ENCODE measurements at regions not wholly inside any gene's neighbourhood (a gene's known extent, or its start where the extent isn't known, plus 50 kb on each side); places are given as distances from the start of the nearest gene placed in this dataset.

DNA sequence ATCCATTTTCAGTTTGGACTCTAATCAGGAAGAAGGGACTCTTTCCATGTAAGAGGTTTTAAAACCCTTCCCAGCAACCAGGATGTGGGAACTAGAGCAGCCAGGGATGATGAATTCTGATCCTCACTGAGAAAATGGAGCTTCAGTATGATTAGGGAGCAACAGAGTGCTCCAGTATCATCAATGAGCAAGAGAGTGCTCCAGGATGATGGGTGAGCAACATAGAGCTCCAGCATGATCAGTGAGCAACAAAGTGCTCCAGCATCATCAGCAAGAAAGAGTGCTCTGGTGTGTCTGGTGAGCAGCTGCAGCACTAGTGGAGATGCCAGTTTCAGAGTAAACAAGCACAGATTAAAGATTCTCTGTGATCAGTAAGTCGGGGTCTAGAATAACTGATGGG is 106.4 kb upstream of the LPP start:
- no peaks in the 10 kb centered on the region for H3K36me3 ChIP-seq (ENCODE audit: control insufficient read depth, insufficient read depth, low read length)
- no peak overlapping the region for H3K27ac ChIP-seq (ENCODE audit: low read length)
- H3K9me3 ChIP-seq (ENCODE audit: control insufficient read depth, low read depth, low read length), result no peaks in the 10 kb centered on the region
- no peaks in the 10 kb centered on the region for H3K27me3 ChIP-seq (ENCODE audit: control insufficient read depth, insufficient read depth, low read length)
- no CpG with 5 or more reads among the region's 1 CpG for WGBS (ENCODE audit: insufficient coverage, low lambda C conversion rate)
- DNase-seq, result no peak
- H3K4me1 ChIP-seq (ENCODE audit: control insufficient read depth, insufficient read depth, low read length), result peaks cover 13% of the 10 kb centered on the region
- no peak overlapping the region for H3K4me3 ChIP-seq (ENCODE audit: low read length)

DNA sequence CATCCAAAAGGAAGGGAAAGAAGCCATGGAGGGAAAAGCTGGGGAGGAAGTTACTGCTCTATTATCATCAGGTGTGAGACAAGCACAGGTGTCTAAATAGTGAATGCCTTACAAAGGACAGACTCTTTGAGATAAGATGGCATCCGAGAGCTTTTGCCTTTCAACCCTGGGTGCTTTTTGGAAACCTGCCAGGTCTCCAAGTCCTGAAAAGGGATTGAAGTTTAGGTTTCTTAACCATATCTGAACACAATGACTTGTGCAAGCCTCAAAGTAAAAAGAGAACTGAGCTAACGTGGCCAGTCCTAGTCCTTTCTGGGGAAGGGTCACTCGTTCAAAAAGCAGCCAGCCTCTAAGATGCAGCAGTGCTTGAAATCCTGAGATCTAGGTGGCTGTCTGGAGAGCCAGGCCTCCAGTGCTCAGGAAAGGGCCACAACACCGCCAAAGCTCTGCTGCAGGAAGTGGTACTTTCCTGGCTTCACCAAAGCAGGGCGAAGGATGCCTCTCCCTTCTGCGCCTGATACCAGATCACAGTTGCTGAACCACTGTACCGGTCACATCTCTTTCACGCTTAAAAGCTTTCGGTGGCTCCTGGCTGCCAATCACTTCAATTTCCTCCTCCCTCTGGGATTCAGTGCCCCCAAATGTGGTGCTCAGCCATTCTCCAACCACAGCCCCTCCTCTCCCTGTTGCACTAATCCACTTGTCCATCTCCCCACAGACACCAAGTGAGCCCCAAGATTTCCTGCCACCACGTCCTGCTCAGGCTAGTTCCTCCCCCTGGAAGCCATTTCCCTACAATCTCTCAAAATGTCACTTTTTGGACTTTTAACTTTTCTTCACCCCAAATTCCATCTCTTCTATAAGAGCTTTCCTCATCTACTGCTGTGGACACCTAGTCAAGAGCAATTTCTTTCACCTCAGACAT is 104.1 kb upstream of the LPP start:
- no peaks in the 10 kb centered on the region for H3K9me3 ChIP-seq (ENCODE audit: control insufficient read depth, low read depth, low read length)
- no peak overlapping the region for H3K4me3 ChIP-seq (ENCODE audit: low read length)
- peaks cover 22% of the 10 kb centered on the region for H3K4me1 ChIP-seq (ENCODE audit: control insufficient read depth, insufficient read depth, low read length)
- H3K36me3 ChIP-seq (ENCODE audit: control insufficient read depth, insufficient read depth, low read length), result no peaks in the 10 kb centered on the region
- H3K27ac ChIP-seq (ENCODE audit: low read length), result no peak overlapping the region
- no peaks in the 10 kb centered on the region for H3K27me3 ChIP-seq (ENCODE audit: control insufficient read depth, insufficient read depth, low read length)
- DNase-seq, result peak in 1 of 2 donors; percentile 50
- WGBS (ENCODE audit: insufficient coverage, low lambda C conversion rate), result 78% methylated on average over 1 of the region's 10 CpGs

DNA sequence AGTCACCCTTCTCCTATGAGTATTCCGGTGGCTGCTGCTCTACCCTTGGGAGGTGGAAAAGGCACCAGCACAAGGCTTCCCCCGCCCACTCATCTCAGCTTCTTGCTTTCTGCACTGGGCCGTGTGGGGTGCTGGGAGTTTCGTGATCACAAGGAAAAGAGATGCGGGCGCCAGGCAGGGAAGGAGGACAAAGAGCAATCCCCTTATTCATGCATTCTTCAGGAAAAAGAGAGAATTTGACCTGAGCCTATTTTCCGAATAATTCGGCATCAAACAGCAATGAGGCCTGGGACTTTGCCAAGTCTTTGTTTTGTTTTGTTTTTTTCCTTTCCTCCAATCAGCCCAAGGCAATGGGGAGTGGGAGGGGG is 102.2 kb upstream of the LPP start:
- H3K4me3 ChIP-seq (ENCODE audit: low read length), result no peak overlapping the region
- no peaks in the 10 kb centered on the region for H3K36me3 ChIP-seq (ENCODE audit: control insufficient read depth, insufficient read depth, low read length)
- H3K27ac ChIP-seq (ENCODE audit: low read length), result peak overlapping the region; percentile 9
- H3K9me3 ChIP-seq (ENCODE audit: control insufficient read depth, low read depth, low read length), result no peaks in the 10 kb centered on the region
- no peaks in the 10 kb centered on the region for H3K27me3 ChIP-seq (ENCODE audit: control insufficient read depth, insufficient read depth, low read length)
- no peak for DNase-seq
- WGBS (ENCODE audit: insufficient coverage, low lambda C conversion rate), result 90% methylated on average over 5 of the region's 8 CpGs
- peaks cover 18% of the 10 kb centered on the region for H3K4me1 ChIP-seq (ENCODE audit: control insufficient read depth, insufficient read depth, low read length)

DNA sequence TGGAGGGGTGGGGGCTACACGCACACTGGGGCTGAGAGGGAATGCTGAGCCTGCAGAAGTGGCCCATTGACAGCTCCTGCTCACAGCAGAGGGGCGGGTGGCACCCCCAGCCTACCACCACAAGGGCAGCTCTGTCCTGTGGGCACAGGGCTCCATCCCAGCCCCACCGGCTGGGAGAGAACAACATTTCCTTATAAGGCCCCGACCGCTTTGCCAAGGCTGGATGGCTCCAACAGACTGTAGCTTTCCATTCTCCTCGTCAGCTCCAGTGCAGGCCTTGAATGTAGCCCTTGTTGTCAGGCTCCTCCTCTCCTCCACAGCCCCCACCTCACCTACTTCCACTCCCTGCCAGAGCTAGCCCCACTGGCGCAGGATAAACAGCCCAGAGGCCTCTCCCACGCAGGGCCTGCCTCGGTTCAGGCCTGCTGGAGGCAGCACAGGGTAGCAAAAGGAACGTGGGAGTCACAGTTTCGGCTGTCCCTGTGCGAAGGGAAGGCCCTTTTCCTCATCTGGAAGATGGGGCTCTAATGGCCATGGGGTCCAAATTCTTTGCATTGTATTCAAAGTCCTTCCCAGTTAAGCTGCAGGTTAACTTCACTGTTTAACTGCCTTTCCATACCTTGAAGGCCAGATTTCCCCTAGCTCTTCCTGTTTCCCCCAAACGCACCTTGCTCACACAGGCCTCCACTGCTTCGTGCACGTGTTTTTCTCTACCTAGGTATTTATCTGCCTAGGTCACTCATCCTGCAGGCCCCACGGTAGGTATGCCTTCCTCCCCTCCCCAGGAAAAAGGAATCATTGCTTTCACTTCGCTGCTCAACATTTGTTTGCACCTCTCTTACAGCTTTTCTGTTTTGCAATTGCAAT is 101.6 kb upstream of the LPP start:
- peak; percentile 61 to 70 for DNase-seq
- no peaks in the 10 kb centered on the region for H3K36me3 ChIP-seq (ENCODE audit: control insufficient read depth, insufficient read depth, low read length)
- no peaks in the 10 kb centered on the region for H3K9me3 ChIP-seq (ENCODE audit: control insufficient read depth, low read depth, low read length)
- H3K27ac ChIP-seq (ENCODE audit: low read length), result peak overlapping the region; percentile 15
- 17% methylated on average over 2 of the region's 17 CpGs for WGBS (ENCODE audit: insufficient coverage, low lambda C conversion rate)
- no peaks in the 10 kb centered on the region for H3K27me3 ChIP-seq (ENCODE audit: control insufficient read depth, insufficient read depth, low read length)
- no peak overlapping the region for H3K4me3 ChIP-seq (ENCODE audit: low read length)
- H3K4me1 ChIP-seq (ENCODE audit: control insufficient read depth, insufficient read depth, low read length), result peaks cover 18% of the 10 kb centered on the region

DNA sequence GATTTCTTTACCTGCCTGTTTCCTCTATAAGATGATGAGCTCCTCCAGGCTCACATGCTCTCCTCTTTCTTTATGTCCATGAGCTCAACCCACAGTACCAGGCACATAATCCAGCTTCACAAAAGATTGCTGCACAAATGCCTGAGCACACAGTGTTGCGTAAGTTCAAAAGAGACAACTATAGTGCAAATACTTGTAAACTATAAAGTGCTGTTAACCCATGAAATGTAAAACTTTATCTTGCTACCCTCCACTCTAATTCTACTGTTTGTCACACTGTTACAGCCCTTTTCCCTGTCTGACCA is 101.0 kb upstream of the LPP start:
- no CpG with 5 or more reads among the region's 1 CpG for WGBS (ENCODE audit: insufficient coverage, low lambda C conversion rate)

DNA sequence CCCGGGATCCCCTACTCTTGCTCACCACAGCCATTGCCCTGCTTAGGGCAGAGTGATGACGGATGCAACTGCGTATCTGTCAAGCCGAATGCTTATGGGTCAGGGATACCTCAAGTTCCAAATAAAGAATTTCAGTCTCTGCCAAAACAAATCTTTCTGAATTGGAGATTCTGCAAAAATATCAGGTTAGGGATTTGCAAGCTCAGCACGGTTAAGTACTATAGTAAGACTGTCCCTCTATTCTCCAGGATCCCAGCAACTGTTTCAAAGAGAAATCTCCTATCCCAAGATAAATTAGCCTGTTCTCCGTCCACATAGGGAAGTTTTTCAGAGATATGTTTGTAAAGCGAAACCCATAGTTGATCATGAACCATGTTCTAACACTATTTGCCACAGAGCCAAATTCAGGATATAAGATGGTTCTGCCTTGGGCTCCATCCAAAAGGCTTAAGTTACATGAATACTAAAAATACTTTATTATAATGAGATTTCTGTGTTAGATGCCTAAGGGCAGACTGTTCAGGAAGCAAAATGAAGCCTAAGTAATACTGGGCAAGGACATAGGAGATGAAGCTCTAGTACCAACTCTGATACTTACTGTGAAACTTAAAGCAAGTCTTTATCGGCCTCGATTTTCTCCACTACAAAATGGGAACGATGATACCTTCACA is 100.1 kb upstream of the LPP start:
- Histone ChIP-seq H3K4me3 (ENCODE audit: low read length) (no peak overlapping the region), H3K27ac (ENCODE audit: low read length) (no peak overlapping the region), H3K36me3 (ENCODE audit: control insufficient read depth, insufficient read depth, low read length) (no peaks in the 10 kb centered on the region), H3K4me1 (ENCODE audit: control insufficient read depth, insufficient read depth, low read length) (peaks cover 18% of the 10 kb centered on the region), H3K9me3 (ENCODE audit: control insufficient read depth, low read depth, low read length) (no peaks in the 10 kb centered on the region), H3K27me3 (ENCODE audit: control insufficient read depth, insufficient read depth, low read length) (no peaks in the 10 kb centered on the region)
- DNase-seq, result no peak
- WGBS (ENCODE audit: insufficient coverage, low lambda C conversion rate), result 100% methylated on average over 1 of the region's 10 CpGs

More for the DNA sequence above, 101.0 kb upstream of the LPP start:
- Histone ChIP-seq H3K27ac (ENCODE audit: low read length) (peak overlapping the region; percentile 15), H3K36me3 (ENCODE audit: control insufficient read depth, insufficient read depth, low read length) (no peaks in the 10 kb centered on the region), H3K27me3 (ENCODE audit: control insufficient read depth, insufficient read depth, low read length) (no peaks in the 10 kb centered on the region), H3K4me3 (ENCODE audit: low read length) (no peak overlapping the region), H3K4me1 (ENCODE audit: control insufficient read depth, insufficient read depth, low read length) (peaks cover 18% of the 10 kb centered on the region), H3K9me3 (ENCODE audit: control insufficient read depth, low read depth, low read length) (no peaks in the 10 kb centered on the region)
- DNase-seq, result no peak

DNA sequence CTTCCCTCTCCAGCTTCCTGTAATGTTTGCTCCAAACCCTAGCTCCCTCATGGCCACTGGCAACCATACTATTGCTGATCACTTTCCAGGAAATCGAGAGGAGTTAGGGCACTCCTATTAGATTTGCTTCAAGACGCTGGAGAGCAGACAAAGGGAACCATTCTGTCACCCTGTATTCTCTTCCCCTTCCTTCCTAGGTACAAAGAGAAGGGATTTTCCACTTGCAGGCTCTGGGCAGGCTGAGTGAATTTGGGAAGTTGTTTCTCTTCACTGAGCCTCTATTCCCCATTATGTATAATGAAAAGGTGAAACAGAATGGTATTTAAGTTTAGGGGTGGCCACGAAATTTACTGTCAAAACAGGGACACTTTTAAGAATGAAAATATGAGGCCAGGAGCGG is 99.4 kb upstream of the LPP start:
- no peaks in the 10 kb centered on the region for H3K9me3 ChIP-seq (ENCODE audit: control insufficient read depth, low read depth, low read length)
- WGBS (ENCODE audit: insufficient coverage, low lambda C conversion rate), result no CpG with 5 or more reads among the region's 4 CpGs
- H3K27me3 ChIP-seq (ENCODE audit: control insufficient read depth, insufficient read depth, low read length), result no peaks in the 10 kb centered on the region
- peaks cover 17% of the 10 kb centered on the region for H3K4me1 ChIP-seq (ENCODE audit: control insufficient read depth, insufficient read depth, low read length)
- DNase-seq, result no peak
- H3K4me3 ChIP-seq (ENCODE audit: low read length), result no peak overlapping the region
- no peaks in the 10 kb centered on the region for H3K36me3 ChIP-seq (ENCODE audit: control insufficient read depth, insufficient read depth, low read length)
- no peak overlapping the region for H3K27ac ChIP-seq (ENCODE audit: low read length)

DNA sequence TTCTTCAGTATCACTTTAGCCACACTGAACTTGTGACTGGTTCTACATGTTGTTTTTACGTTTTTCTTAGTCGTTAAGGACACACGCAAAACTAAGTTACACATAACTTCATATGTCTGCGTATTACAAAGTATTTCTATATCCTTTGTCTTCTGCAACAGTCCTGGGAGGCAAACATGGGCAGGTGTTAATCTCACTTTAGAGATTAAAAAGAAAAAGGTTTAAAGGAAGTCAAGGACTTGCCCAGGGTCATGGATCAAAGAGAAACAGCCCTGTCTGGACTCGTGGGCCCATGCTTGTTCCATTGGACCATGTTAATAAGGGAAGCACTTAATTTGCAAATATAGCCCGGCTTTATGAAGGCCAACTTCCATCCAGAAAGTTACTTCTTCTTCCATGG is 98.6 kb upstream of the LPP start:
- DNase-seq, result no peak
- H3K9me3 ChIP-seq (ENCODE audit: control insufficient read depth, low read depth, low read length), result no peaks in the 10 kb centered on the region
- no peaks in the 10 kb centered on the region for H3K36me3 ChIP-seq (ENCODE audit: control insufficient read depth, insufficient read depth, low read length)
- no peak overlapping the region for H3K4me3 ChIP-seq (ENCODE audit: low read length)
- peaks cover 14% of the 10 kb centered on the region for H3K4me1 ChIP-seq (ENCODE audit: control insufficient read depth, insufficient read depth, low read length)
- no peaks in the 10 kb centered on the region for H3K27me3 ChIP-seq (ENCODE audit: control insufficient read depth, insufficient read depth, low read length)
- no peak overlapping the region for H3K27ac ChIP-seq (ENCODE audit: low read length)
- WGBS (ENCODE audit: insufficient coverage, low lambda C conversion rate), result 80% methylated on average over 1 of the region's 6 CpGs

DNA sequence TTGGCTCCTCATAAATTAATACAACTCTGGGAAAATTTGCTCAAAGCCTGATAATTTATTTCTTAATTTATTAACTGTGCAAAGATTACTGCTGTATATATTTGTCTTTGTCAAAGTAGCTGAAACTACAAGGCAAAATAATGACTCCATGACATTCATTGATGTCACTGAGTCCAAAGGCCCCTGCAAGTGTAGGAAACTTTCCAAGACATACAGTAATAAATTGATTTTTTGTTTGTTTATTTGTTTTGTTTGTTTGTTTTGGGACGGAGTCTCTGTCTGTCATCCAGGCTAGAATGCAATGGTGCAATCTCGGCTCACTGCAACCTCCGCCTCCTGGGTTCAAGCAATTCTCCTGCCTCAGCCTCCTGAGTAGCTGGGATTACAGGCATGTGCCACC is 96.8 kb upstream of the LPP start:
- Histone ChIP-seq H3K4me3 (ENCODE audit: low read length) (no peak overlapping the region), H3K27ac (ENCODE audit: low read length) (no peak overlapping the region), H3K9me3 (ENCODE audit: control insufficient read depth, low read depth, low read length) (no peaks in the 10 kb centered on the region), H3K27me3 (ENCODE audit: control insufficient read depth, insufficient read depth, low read length) (no peaks in the 10 kb centered on the region), H3K36me3 (ENCODE audit: control insufficient read depth, insufficient read depth, low read length) (no peaks in the 10 kb centered on the region), H3K4me1 (ENCODE audit: control insufficient read depth, insufficient read depth, low read length) (peaks cover 13% of the 10 kb centered on the region)
- no CpG with 5 or more reads among the region's 3 CpGs for WGBS (ENCODE audit: insufficient coverage, low lambda C conversion rate)
- no peak for DNase-seq

DNA sequence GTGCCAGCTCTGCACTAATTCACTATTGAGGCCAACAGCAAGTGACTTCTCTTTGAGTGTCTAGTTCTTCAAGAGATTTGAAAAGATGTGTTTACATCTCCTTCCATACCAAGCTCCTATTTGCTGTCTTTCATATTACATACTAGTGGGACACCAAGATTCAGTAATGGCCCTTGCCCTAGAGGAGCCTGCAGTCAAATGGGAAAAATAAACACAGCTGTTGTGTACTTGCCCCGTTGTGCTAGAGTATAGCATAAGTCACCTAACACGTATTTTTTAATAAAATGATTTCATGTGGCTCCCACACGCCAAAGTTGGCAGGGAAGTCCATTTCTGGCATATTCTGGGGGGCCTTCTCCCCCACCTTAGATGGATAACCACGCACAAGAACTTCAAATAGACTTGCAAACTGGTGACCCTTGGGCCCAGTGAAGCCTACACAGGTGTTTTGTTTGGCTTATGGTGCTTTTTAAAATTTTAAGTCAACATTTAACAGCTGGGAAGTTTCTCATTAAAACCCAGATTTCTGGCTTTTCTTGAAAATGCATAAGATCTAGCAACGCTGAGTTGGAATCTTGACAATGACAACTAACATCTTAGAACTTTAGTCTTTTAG is 95.3 kb upstream of the LPP start:
- WGBS (ENCODE audit: insufficient coverage, low lambda C conversion rate), result no CpG with 5 or more reads among the region's 5 CpGs

More for the DNA sequence above, 95.3 kb upstream of the LPP start:
- Histone ChIP-seq H3K36me3 (ENCODE audit: control insufficient read depth, insufficient read depth, low read length) (no peaks in the 10 kb centered on the region), H3K4me1 (ENCODE audit: control insufficient read depth, insufficient read depth, low read length) (no peaks in the 10 kb centered on the region), H3K27me3 (ENCODE audit: control insufficient read depth, insufficient read depth, low read length) (no peaks in the 10 kb centered on the region), H3K9me3 (ENCODE audit: control insufficient read depth, low read depth, low read length) (no peaks in the 10 kb centered on the region), H3K27ac (ENCODE audit: low read length) (no peak overlapping the region), H3K4me3 (ENCODE audit: low read length) (no peak overlapping the region)
- DNase-seq, result no peak

All from large intestine (tissue), 3 donors.